Erythroblast (primary cell): ENCODE measurements at regions not wholly inside any gene's neighbourhood (a gene's known extent, or its start where the extent isn't known, plus 50 kb on each side); places are given as distances from the start of the nearest gene placed in this dataset.

ENCODE experiments used
- DNase-seq, 2 experiments: peaks; one replicate each; lab custom pipeline; 2025; lab: John Stamatoyannopoulos, UW
- GATA1 ChIP-seq: IDR thresholded peaks from 2 replicates; pipeline ENCODE4 v1.6.1; 2011; ENCODE audit warnings: low read depth, mild to moderate bottlenecking, control low read depth, low read length, moderate library complexity
- POLR2A ChIP-seq: IDR thresholded peaks from 2 replicates; pipeline ENCODE4 v1.6.1; 2011; ENCODE audit warnings: mild to moderate bottlenecking, low read length

GRCh38 chr16:31696968-31697743 lies 169.5 kb downstream of the AHSP start:
- DNase-seq: peak; percentile 52 to 59

GRCh38 chr16:31697744-31698125 lies 170.0 kb downstream of the AHSP start:
- DNase-seq: no peak
- TF ChIP-seq GATA1 (no peak), POLR2A (no peak)

More at GRCh38 chr16:31696968-31697743, 169.5 kb downstream of the AHSP start:
- TF ChIP-seq POLR2A: no peak
- TF ChIP-seq GATA1: no peak

GRCh38 chr16:31698901-31699300 lies 171.2 kb downstream of the AHSP start:
- TF ChIP-seq POLR2A: no peak
- no peak for TF ChIP-seq GATA1
- DNase-seq: no peak

- TF ChIP-seq POLR2A (no peak), GATA1 (no peak)
- DNase-seq: no peak
These were observed 171.9 kb downstream of the AHSP start for GRCh38 chr16:31699601-31700000.

- TF ChIP-seq POLR2A: no peak
- TF ChIP-seq GATA1: no peak
- peak; percentile 85 to 89 for DNase-seq
These were observed 172.5 kb downstream of the AHSP start for GRCh38 chr16:31700200-31700529.

GRCh38 chr16:31700530-31701388 lies 172.8 kb upstream of the ZNF267 start:
- TF ChIP-seq POLR2A (peak; percentile 26), GATA1 (no peak)
- DNase-seq: peak; percentile 43 to 58

GRCh38 chr16:31701734-31702133 lies 171.9 kb upstream of the ZNF267 start:
- no peak for DNase-seq
- no peak for TF ChIP-seq GATA1
- no peak for TF ChIP-seq POLR2A

GRCh38 chr16:31702796-31703195 lies 170.8 kb upstream of the ZNF267 start:
- TF ChIP-seq POLR2A (no peak), GATA1 (no peak)
- no peak for DNase-seq

GRCh38 chr16:31703526-31704128 lies 170.0 kb upstream of the ZNF267 start:
- no peak for DNase-seq
- TF ChIP-seq POLR2A (no peak), GATA1 (no peak)

- DNase-seq: no peak
- TF ChIP-seq GATA1 (no peak), POLR2A (no peak)
These were observed 169.5 kb upstream of the ZNF267 start for GRCh38 chr16:31704138-31704537.

- TF ChIP-seq GATA1: no peak
- no peak for TF ChIP-seq POLR2A
- DNase-seq: no peak
These were observed 168.2 kb upstream of the ZNF267 start for GRCh38 chr16:31705371-31705770.

- DNase-seq: no peak
- no peak for TF ChIP-seq GATA1
- no peak for TF ChIP-seq POLR2A
These were observed 167.3 kb upstream of the ZNF267 start for GRCh38 chr16:31706318-31706717.

- TF ChIP-seq POLR2A (no peak), GATA1 (no peak)
These were observed 166.7 kb upstream of the ZNF267 start for GRCh38 chr16:31706925-31707324.

GRCh38 chr16:31707743-31708335 lies 165.8 kb upstream of the ZNF267 start:
- TF ChIP-seq GATA1 (no peak), POLR2A (no peak)
- no peak for DNase-seq

More at GRCh38 chr16:31706925-31707324, 166.7 kb upstream of the ZNF267 start:
- no peak for DNase-seq
